Osteoblast (primary cell): ENCODE measurements at regions not wholly inside any gene's neighbourhood (a gene's known extent, or its start where the extent isn't known, plus 50 kb on each side); places are given as distances from the start of the nearest gene placed in this dataset.

ENCODE experiments used
- DNase-seq: peaks from one replicate; pipeline ENCODE4 v3.0.0; 2011; ENCODE audit warnings: low spot score, mixed read lengths; ENCODE audit not compliant: insufficient read length; ENCODE audit errors: missing footprints
- H2AFZ ChIP-seq: 2 replicates; pipeline ENCODE4 v1.6.0; 2011; ENCODE audit warnings: mild to moderate bottlenecking, low read length
- H3K27ac ChIP-seq: 2 replicates; pipeline ENCODE4 v1.5.1; 2011; ENCODE audit warnings: mild to moderate bottlenecking, low read depth, low read length, moderate library complexity
- H3K27me3 ChIP-seq: 2 replicates; pipeline ENCODE4 v1.6.0; 2012; ENCODE audit warnings: mild to moderate bottlenecking, control low read depth, inconsistent platforms, low read length, moderate library complexity; ENCODE audit not compliant: insufficient read depth
- H3K36me3 ChIP-seq: 2 replicates; pipeline ENCODE4 v1.5.1; 2011; ENCODE audit warnings: mild to moderate bottlenecking, low read length, control low read depth, moderate library complexity; ENCODE audit not compliant: insufficient read depth
- H3K4me1 ChIP-seq: 2 replicates; pipeline ENCODE4 v1.5.1; 2011; ENCODE audit warnings: mild to moderate bottlenecking, low read length, control low read depth, moderate library complexity; ENCODE audit not compliant: insufficient read depth
- H3K4me2 ChIP-seq: 2 replicates; pipeline ENCODE4 v1.6.0; 2011; ENCODE audit warnings: mild to moderate bottlenecking, low read length; ENCODE audit not compliant: insufficient read depth
- H3K4me3 ChIP-seq: fragments of 200-600 bp; sonication (generic); 3 replicates; pipeline ENCODE4 v1.5.1; 2012; ENCODE audit warnings: mild to moderate bottlenecking, low read length, inconsistent platforms; ENCODE audit not compliant: insufficient read depth
- H3K79me2 ChIP-seq: 2 replicates; pipeline ENCODE4 v1.6.0; 2012; ENCODE audit warnings: mild to moderate bottlenecking, low read length, control low read depth, inconsistent platforms; ENCODE audit not compliant: insufficient read depth
- H3K9me3 ChIP-seq: 2 replicates; pipeline ENCODE4 v1.5.1; 2011; ENCODE audit warnings: low read depth, low read length, control low read depth
- H4K20me1 ChIP-seq: 2 replicates; pipeline ENCODE4 v1.6.0; 2012; ENCODE audit warnings: mild to moderate bottlenecking, low read length, control low read depth; ENCODE audit not compliant: insufficient read depth
- TF ChIP-seq, protein P1 (sequence below): IDR thresholded peaks from 2 replicates; pipeline ENCODE4 v1.5.1; 2011; ENCODE audit warnings: mild to moderate bottlenecking, low read depth, low read length, moderate library complexity; ENCODE audit errors: extremely low read depth

DNA sequence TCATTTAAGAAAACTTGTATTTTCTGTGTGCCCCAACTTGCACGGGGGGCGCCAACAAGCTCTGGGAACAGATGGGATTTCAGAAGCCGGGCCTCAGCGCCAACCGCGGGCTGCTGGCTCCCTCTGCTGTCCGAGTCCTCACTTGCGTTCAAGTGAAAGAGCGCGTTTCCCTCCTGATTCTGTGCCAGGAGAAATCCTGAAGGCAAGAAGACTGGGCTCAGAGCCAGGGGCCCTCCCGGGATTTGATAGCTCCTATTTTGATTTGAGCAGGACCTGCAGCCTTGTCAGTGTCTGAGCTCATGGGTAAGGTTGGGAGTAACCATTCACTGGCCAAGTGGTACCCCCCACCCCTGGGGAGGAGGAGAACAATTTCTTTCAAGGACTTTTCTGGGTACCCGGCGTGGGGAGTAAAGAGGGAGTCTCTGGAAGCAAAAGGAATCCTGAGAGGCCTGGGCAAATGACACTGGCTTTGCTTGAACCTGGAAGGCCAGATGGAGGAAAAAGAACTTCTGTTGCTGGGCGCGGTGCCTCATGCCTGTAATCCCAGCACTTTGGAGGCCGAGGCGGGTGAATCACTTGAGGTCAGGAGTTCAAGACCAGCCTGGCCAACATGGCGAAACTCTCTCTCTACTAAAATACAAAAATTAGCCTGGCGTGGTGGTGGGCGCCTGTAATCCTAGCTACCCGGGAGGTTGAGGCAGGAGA is 179.0 kb upstream of the RGS6 start:
- no peaks in the 10 kb centered on the region for H4K20me1 ChIP-seq
- H3K9me3 ChIP-seq, result peaks cover 3% of the 10 kb centered on the region
- DNase-seq, result peak; percentile 93
- H2AFZ ChIP-seq, result peak overlapping the region; percentile 75
- peak overlapping the region; percentile 80 for H3K4me2 ChIP-seq
- peak overlapping the region; percentile 45 for H3K4me3 ChIP-seq
- no peaks in the 10 kb centered on the region for H3K36me3 ChIP-seq
- peak overlapping the region; percentile 97 for H3K27ac ChIP-seq
- peaks cover 10% of the 10 kb centered on the region for H3K4me1 ChIP-seq
- TF ChIP-seq, protein P1, sequence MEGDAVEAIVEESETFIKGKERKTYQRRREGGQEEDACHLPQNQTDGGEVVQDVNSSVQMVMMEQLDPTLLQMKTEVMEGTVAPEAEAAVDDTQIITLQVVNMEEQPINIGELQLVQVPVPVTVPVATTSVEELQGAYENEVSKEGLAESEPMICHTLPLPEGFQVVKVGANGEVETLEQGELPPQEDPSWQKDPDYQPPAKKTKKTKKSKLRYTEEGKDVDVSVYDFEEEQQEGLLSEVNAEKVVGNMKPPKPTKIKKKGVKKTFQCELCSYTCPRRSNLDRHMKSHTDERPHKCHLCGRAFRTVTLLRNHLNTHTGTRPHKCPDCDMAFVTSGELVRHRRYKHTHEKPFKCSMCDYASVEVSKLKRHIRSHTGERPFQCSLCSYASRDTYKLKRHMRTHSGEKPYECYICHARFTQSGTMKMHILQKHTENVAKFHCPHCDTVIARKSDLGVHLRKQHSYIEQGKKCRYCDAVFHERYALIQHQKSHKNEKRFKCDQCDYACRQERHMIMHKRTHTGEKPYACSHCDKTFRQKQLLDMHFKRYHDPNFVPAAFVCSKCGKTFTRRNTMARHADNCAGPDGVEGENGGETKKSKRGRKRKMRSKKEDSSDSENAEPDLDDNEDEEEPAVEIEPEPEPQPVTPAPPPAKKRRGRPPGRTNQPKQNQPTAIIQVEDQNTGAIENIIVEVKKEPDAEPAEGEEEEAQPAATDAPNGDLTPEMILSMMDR, result peak; percentile 95
- no peaks in the 10 kb centered on the region for H3K27me3 ChIP-seq
- H3K79me2 ChIP-seq, result no peaks in the 10 kb centered on the region

DNA sequence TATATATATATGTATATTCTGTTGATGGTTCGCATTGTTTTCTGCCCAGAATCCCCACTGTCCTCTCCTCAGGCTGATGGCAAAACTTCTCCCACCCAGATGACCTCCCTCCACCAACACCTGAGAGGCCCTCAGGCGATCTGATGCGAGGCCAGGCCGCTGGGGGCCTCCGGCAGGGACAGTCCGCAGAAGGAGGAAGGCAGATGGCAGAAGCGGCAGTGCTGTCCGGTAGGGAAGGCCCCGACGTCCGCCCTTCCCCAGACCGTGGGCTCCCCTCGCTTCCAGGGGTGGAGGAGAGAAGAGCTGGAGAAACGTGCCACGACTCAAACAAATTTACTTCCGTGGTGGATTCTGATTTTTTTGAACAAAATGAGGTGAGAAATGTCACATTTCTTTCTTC is 178.3 kb upstream of the RGS6 start:
- H3K4me2 ChIP-seq, result no peak overlapping the region
- H3K79me2 ChIP-seq, result no peaks in the 10 kb centered on the region
- TF ChIP-seq, protein P1, result no peak
- H3K9me3 ChIP-seq, result no peaks in the 10 kb centered on the region
- no peak overlapping the region for H3K27ac ChIP-seq
- H3K27me3 ChIP-seq, result no peaks in the 10 kb centered on the region
- H3K36me3 ChIP-seq, result no peaks in the 10 kb centered on the region
- no peak overlapping the region for H3K4me3 ChIP-seq
- no peak for DNase-seq
- no peak overlapping the region for H2AFZ ChIP-seq
- H3K4me1 ChIP-seq, result peaks cover 10% of the 10 kb centered on the region
- no peaks in the 10 kb centered on the region for H4K20me1 ChIP-seq

DNA sequence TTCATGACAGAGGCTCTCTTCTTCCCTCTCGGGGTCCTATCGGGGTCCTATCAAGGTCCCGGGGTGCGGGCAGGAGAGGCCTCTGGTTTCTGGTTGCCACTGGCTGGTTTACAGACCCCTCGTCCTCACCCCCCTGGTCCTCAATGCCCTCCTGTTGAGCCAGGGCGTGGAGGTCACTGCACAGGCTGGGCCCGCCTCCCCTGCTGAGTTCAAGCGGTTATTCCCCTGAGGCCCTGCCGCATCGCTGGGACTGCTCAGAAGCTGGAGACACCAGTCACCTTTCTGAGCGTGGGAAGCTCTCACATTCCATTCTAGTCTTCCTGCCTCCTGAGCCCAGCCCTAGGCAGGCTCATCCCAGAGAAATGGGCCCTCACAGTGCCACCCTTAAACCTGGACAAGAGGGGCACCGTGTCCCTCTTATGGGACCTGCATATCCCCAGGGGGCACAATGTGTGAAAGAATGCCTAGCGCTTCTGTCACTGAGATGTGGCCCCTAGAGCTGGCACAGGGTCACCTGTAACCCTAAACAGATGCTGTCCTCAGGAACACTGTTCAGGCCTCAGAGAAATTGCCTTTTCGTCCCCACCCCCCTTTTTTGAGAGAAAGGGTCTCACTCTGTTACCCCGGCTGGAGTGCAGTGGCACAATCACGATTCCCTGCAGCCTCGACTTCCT is 177.7 kb upstream of the RGS6 start:
- H4K20me1 ChIP-seq, result no peaks in the 10 kb centered on the region
- H3K4me3 ChIP-seq, result no peak overlapping the region
- no peak overlapping the region for H3K27ac ChIP-seq
- TF ChIP-seq, protein P1, result no peak
- H2AFZ ChIP-seq, result no peak overlapping the region
- no peaks in the 10 kb centered on the region for H3K9me3 ChIP-seq
- H3K27me3 ChIP-seq, result no peaks in the 10 kb centered on the region
- H3K4me2 ChIP-seq, result no peak overlapping the region
- H3K79me2 ChIP-seq, result no peaks in the 10 kb centered on the region
- no peak for DNase-seq
- peaks cover 10% of the 10 kb centered on the region for H3K4me1 ChIP-seq
- H3K36me3 ChIP-seq, result no peaks in the 10 kb centered on the region

DNA sequence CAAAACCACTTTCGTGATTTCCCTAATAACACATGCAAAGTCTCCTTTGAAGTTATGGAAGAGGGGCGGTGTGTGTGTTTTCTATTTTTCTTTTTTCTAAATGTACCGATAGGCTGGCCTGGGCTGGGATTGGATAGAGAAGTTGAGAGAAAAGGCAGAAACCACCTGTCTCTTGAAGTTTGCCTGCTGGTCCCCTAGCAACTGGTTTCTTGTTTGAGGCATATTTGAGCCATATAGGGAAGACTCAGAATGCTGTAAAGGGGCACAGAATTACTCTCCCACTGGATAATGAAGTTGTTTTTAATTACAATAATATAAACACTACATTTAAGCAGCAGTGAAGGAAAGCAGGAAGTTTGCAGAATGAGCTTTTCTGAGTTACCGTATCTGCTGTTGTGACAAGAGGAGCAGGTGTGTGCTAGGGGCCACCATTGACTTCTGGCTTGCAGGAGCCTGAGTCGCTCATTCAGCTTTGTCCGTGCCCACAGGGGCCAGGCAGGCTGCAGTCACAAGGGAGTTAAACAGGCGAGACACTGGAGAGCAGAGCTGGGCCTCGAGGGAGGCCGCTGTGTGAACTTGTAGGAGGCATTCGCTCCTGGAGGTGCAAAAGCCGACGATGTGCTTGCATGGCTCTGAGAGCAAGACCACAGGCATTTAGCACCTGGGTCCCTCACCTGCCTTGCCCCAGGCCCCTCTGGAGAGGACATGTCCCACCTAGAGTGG is 173.8 kb upstream of the RGS6 start:
- Histone ChIP-seq H3K4me1 (peaks cover 2% of the 10 kb centered on the region), H4K20me1 (no peaks in the 10 kb centered on the region), H3K27me3 (no peaks in the 10 kb centered on the region), H3K4me2 (no peak overlapping the region), H3K27ac (no peak overlapping the region), H3K4me3 (no peak overlapping the region), H3K36me3 (no peaks in the 10 kb centered on the region), H3K79me2 (no peaks in the 10 kb centered on the region), H3K9me3 (no peaks in the 10 kb centered on the region), H2AFZ (peak overlapping the region; percentile 14)
- TF ChIP-seq, protein P1, result no peak
- no peak for DNase-seq
